ENCODE measurements at regions not wholly inside any gene's neighbourhood (a gene's known extent, or its start where the extent isn't known, plus 50 kb on each side); places are given as distances from the start of the nearest gene placed in this dataset.
"Not testable (repeated sequence)": the region's sequence is repeated elsewhere in the genome, so short reads cannot be mapped to it uniquely, and the experiment has no call there.

DNA sequence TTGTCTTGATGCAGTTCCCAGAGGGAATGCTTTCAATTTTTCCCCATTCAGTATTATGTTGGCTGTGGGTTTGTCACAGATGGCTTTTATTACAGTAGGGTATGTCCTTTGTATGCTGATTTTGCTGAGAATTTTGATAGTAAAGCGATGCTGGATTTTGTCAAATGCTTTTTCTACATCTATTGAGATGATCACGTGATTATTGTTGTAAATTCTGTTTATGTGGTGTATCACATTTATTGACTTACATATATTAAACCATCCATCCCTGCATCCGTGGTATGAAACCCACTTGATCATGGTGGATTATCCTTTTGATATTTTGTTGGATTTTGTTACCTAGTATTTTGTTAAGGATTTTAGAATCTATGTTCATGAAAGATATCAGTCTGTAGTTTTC is 959.8 kb upstream of the ROBO1 start:
- TF ChIP-seq, protein P1, sequence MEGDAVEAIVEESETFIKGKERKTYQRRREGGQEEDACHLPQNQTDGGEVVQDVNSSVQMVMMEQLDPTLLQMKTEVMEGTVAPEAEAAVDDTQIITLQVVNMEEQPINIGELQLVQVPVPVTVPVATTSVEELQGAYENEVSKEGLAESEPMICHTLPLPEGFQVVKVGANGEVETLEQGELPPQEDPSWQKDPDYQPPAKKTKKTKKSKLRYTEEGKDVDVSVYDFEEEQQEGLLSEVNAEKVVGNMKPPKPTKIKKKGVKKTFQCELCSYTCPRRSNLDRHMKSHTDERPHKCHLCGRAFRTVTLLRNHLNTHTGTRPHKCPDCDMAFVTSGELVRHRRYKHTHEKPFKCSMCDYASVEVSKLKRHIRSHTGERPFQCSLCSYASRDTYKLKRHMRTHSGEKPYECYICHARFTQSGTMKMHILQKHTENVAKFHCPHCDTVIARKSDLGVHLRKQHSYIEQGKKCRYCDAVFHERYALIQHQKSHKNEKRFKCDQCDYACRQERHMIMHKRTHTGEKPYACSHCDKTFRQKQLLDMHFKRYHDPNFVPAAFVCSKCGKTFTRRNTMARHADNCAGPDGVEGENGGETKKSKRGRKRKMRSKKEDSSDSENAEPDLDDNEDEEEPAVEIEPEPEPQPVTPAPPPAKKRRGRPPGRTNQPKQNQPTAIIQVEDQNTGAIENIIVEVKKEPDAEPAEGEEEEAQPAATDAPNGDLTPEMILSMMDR (IDR thresholded peaks at IDR 0.05): not testable (repeated sequence)
- TF ChIP-seq, protein P2, sequence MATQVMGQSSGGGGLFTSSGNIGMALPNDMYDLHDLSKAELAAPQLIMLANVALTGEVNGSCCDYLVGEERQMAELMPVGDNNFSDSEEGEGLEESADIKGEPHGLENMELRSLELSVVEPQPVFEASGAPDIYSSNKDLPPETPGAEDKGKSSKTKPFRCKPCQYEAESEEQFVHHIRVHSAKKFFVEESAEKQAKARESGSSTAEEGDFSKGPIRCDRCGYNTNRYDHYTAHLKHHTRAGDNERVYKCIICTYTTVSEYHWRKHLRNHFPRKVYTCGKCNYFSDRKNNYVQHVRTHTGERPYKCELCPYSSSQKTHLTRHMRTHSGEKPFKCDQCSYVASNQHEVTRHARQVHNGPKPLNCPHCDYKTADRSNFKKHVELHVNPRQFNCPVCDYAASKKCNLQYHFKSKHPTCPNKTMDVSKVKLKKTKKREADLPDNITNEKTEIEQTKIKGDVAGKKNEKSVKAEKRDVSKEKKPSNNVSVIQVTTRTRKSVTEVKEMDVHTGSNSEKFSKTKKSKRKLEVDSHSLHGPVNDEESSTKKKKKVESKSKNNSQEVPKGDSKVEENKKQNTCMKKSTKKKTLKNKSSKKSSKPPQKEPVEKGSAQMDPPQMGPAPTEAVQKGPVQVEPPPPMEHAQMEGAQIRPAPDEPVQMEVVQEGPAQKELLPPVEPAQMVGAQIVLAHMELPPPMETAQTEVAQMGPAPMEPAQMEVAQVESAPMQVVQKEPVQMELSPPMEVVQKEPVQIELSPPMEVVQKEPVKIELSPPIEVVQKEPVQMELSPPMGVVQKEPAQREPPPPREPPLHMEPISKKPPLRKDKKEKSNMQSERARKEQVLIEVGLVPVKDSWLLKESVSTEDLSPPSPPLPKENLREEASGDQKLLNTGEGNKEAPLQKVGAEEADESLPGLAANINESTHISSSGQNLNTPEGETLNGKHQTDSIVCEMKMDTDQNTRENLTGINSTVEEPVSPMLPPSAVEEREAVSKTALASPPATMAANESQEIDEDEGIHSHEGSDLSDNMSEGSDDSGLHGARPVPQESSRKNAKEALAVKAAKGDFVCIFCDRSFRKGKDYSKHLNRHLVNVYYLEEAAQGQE (IDR thresholded peaks at IDR 0.05; ENCODE audit: insufficient read depth in 1 of 2, low read depth in 2 of 2, low read length in 1 of 2): not testable (repeated sequence)

Measured in Panc1 (cell line).